ENCODE measurements at regions not wholly inside any gene's neighbourhood (a gene's known extent, or its start where the extent isn't known, plus 50 kb on each side); places are given as distances from the start of the nearest gene placed in this dataset.

DNA sequence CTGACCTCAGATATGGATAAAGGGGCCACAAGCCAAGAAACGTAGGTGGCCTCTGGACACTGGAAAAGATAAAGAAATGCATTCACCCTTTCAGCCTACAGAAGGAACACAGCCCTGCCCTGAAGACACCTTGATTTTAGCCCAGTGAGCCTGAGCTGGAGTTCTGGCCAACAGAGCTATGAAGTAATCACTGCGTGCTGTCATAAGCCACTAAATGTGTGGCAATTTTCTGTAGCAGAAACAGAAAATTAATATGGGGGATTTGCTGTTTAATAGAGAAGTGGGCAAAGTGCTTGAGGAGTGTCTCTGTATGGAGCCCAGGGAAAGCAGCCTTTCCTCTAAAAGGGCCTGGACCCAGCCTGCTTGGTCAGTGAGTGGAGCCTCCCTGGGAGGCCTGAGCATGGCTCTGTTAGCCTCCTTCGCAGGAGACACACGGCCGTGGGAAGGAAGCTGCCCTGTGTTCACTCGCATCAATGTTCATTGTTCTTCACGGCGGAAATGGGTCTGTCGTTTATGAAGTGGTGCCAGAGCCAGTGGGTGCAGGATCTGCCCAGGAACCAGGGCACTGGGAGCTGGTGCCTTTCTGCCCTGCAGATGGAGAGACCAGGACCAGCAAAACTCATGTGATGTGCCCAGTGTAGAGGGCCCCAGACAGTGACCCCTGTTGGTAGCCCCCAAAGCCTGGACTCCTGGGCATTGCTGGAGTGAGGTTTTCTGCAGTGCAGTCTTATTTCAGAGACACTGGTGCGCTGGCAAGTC, 268.9 kb downstream of the NDUFA10 start:
- H3K27ac Mint-ChIP-seq (ENCODE audit: low read depth): no peak overlapping the region

DNA sequence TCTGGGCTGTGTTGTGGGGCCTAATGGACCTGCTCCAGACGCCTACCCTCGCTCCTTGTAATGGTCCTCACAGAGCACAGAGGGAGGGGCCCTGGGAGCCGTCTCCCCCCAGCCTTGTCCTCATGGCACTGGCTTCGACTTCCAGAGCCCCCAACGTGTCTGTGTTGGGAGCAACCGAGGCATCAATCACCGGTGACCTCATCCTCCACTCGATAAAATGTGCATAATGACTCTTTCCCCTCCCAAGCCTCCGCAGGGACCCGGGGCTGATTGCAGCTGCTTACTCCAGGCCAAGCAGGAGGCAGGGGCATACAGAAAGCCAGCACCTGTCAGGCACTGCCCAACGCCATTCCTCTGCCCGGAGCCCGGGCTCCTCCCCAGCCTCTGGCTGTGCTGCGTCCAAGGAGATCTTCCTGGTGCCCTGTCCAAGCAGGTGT, 271.7 kb downstream of the NDUFA10 start:
- ATAC-seq (replicated peaks; ENCODE audit: extremely low read depth, poor library complexity, severe bottlenecking) (no peak), DNase-seq (ENCODE audit: low spot score in 2 of 2) (no peak)
- no peaks in the 10 kb centered on the region for H3K9me3 Mint-ChIP-seq
- peaks cover 24% of the 10 kb centered on the region for H3K27me3 Mint-ChIP-seq
- no peak overlapping the region for H3K27ac Mint-ChIP-seq (ENCODE audit: low read depth)
- no peaks in the 10 kb centered on the region for H3K36me3 Mint-ChIP-seq (ENCODE audit: insufficient read depth)
- no peaks in the 10 kb centered on the region for H3K4me1 Mint-ChIP-seq
- H3K4me3 Mint-ChIP-seq: no peak overlapping the region

More for the DNA sequence above, 268.9 kb downstream of the NDUFA10 start:
- Mint-ChIP-seq H3K4me1 (no peaks in the 10 kb centered on the region), H3K9me3 (no peaks in the 10 kb centered on the region), H3K36me3 (ENCODE audit: insufficient read depth) (no peaks in the 10 kb centered on the region), H3K4me3 (no peak overlapping the region), H3K27me3 (peaks cover 41% of the 10 kb centered on the region)
- no peak for ATAC-seq (replicated peaks; ENCODE audit: extremely low read depth, poor library complexity, severe bottlenecking)
- DNase-seq (ENCODE audit: low spot score in 2 of 2): no peak

DNA sequence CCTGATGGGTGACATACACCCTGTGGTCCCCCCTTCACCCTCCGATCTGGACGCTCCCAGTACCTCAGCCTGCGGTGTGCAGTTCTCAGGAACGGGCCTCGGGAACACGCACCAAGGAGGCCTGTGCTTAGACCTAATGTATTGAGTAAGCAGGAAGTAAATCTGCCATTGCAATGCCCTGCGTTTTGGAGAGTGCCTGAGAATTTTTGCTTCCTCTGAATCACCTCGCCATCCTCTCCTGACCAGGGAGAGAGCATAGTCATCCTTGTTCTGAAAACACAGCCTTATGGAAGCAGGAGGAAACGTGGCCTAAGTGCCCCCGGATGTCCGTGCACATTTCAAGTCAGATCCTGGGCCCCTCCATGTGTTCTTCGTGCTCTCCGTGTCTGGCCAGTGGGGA, 272.2 kb downstream of the NDUFA10 start:
- no peak overlapping the region for H3K4me3 Mint-ChIP-seq
- no peaks in the 10 kb centered on the region for H3K36me3 Mint-ChIP-seq (ENCODE audit: insufficient read depth)
- H3K27me3 Mint-ChIP-seq: peaks cover 21% of the 10 kb centered on the region
- DNase-seq (ENCODE audit: low spot score in 2 of 2) (no peak), ATAC-seq (replicated peaks; ENCODE audit: extremely low read depth, poor library complexity, severe bottlenecking) (no peak)
- H3K27ac Mint-ChIP-seq (ENCODE audit: low read depth): no peak overlapping the region
- no peaks in the 10 kb centered on the region for H3K9me3 Mint-ChIP-seq
- H3K4me1 Mint-ChIP-seq: no peaks in the 10 kb centered on the region

DNA sequence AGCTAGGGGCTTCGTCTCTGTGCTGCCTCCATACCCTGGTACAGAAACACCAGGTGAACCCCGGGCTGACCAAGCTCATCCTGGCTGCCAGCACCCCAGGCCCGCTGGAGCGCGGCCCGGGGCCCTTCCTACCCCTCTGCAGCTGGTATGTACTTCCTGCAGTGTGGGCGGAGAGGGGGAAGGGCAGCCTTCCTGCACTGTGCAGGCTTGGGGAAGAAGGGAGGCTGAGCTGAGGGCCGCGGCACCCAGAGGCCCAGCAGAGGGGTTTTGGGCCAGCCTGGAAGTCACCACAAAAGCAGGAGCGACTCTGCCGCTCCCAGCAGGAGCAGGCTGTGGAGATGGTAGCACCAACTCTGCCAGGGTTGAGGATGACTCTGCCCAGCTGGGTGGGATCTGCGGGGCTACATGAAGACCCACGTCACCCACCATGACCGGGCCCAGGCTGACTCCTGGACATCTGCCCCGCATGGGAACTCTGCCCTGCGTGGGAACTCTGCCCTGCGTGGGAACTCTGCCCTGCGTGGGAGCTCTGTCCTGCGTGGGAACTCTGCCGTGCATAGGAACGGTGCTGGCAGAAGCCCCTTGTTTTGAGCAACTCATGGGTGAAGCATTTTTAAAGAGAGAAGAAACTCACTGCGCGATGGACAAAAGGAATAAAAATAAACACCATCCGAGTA, 273.3 kb downstream of the NDUFA10 start:
- peaks cover 12% of the 10 kb centered on the region for H3K27me3 Mint-ChIP-seq
- DNase-seq (ENCODE audit: low spot score in 2 of 2): no peak

DNA sequence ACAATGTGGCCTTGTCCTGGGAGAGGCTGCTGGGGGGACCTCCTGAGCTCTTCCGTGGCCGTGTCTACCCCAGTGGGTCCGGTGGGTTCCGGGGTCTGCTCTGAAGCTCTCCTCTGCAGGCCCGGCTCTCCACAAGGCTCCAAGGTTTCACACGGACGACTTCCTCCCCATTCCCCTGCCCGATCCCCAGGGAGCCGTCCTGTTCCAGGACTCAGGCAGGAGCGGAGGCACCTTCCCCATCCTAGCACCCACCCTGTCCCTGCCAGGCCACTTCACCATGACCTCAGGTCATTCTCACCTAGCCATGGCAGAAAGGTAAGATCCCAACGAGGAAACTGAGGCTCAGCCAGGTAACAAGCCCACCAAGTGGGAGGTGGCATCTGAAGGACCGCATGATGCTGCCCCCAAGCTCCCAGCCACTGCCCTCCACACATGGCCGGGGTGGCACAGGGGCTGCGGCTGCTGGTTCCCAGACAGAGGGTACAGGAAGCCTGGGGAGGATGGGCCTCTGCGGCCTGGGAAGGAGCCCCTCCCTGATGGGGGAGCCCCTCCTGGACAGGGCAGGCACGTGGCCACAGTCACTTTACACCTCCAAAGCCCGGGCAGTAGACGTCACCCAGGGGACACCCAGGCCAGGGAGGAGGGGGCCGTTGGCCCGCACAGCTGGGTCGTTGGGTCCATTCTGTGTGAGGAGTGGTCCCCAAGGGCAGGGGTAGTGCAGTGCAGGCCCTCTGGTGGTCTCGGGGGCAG, 274.0 kb downstream of the NDUFA10 start:
- ATAC-seq (replicated peaks; ENCODE audit: extremely low read depth, poor library complexity, severe bottlenecking) (no peak), DNase-seq (ENCODE audit: low spot score in 2 of 2) (no peak)
- H3K9me3 Mint-ChIP-seq: no peaks in the 10 kb centered on the region
- H3K27me3 Mint-ChIP-seq: peaks cover 12% of the 10 kb centered on the region
- peaks cover 5% of the 10 kb centered on the region for H3K4me1 Mint-ChIP-seq
- no peak overlapping the region for H3K27ac Mint-ChIP-seq (ENCODE audit: low read depth)
- no peaks in the 10 kb centered on the region for H3K36me3 Mint-ChIP-seq (ENCODE audit: insufficient read depth)
- H3K4me3 Mint-ChIP-seq: no peak overlapping the region

More for the DNA sequence above, 273.3 kb downstream of the NDUFA10 start:
- Mint-ChIP-seq H3K27ac (ENCODE audit: low read depth) (no peak overlapping the region), H3K4me3 (no peak overlapping the region), H3K9me3 (no peaks in the 10 kb centered on the region), H3K36me3 (ENCODE audit: insufficient read depth) (no peaks in the 10 kb centered on the region), H3K4me1 (peaks cover 5% of the 10 kb centered on the region)
- ATAC-seq (replicated peaks; ENCODE audit: extremely low read depth, poor library complexity, severe bottlenecking): no peak

DNA sequence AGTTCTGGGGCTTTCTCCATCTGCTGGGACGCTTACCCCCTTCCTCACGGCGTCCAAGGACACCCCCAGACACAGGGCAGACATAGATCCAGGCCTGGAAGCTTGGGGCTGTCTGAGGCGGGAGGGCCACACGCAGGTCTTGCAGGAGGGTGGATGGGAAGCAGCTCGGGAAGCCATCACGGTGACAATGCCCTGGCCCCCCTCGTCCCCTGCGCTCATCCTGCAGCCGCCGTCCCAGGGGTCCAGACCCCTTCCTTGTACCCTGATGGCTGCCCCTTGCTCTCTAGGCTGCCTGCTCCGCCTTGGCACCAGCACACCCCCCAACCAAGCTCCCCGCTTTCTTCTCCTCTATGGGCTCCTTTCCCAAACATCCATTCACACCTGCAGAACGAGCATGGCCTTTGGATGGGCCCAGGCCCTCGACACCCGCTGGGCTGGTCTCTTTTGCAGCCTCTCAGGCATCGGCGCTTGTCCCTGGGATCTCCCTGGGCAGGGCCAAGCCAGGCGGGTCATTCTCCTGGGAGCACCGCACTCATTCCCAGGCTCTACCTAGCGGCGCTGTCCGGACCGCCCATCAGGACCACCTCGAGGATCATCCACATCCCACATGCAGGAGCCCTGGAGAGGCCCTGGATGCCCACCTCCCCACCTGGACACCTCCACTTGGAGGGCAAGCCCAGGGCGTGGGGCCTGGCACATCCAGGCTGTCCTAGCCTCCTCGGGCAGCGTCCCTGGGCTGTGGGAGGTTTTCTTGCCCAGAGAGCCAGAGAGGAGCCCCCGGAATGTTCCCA, 274.9 kb downstream of the NDUFA10 start:
- no peak overlapping the region for H3K4me3 Mint-ChIP-seq
- no peak for ATAC-seq (replicated peaks; ENCODE audit: extremely low read depth, poor library complexity, severe bottlenecking)
- no peaks in the 10 kb centered on the region for H3K9me3 Mint-ChIP-seq
- H3K27ac Mint-ChIP-seq (ENCODE audit: low read depth): no peak overlapping the region
- H3K27me3 Mint-ChIP-seq: peaks cover 12% of the 10 kb centered on the region
- peaks cover 5% of the 10 kb centered on the region for H3K4me1 Mint-ChIP-seq
- no peaks in the 10 kb centered on the region for H3K36me3 Mint-ChIP-seq (ENCODE audit: insufficient read depth)
- DNase-seq (ENCODE audit: low spot score in 2 of 2): no peak

DNA sequence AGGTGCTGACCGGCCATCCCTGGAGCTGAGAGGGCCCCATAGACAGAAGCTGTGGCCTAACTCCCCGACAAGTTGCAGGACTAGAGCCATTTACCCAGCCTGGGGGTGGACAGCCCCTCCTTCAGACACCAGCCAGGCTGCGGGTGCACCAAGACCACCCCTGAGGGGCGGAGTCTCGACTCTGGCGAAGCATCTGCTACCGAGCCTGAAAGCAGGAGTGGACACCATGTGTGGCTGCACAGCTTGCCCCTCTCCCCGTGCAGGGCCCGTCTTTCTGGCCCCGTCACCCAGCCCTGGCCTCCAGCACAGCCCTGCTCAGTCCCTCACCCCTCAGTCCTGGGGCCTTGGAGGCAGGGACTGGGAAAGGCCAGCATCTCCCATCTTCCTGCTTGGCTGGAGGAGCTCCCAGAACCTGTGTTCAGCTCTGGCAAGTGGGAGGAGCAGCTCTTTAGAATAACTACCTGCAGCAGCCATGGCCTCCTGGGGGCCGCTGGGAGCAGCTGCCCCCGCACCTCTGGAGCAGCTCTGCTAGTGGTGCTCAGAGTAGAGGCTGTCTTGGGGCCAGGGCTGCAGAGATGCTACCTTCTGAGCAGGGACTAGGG, 275.8 kb downstream of the NDUFA10 start:
- Mint-ChIP-seq H3K9me3 (no peaks in the 10 kb centered on the region), H3K27ac (ENCODE audit: low read depth) (no peak overlapping the region), H3K27me3 (peaks cover 12% of the 10 kb centered on the region), H3K36me3 (ENCODE audit: insufficient read depth) (no peaks in the 10 kb centered on the region), H3K4me1 (peaks cover 5% of the 10 kb centered on the region), H3K4me3 (no peak overlapping the region)
- DNase-seq (ENCODE audit: low spot score in 2 of 2) (no peak), ATAC-seq (replicated peaks; ENCODE audit: extremely low read depth, poor library complexity, severe bottlenecking) (no peak)

DNA sequence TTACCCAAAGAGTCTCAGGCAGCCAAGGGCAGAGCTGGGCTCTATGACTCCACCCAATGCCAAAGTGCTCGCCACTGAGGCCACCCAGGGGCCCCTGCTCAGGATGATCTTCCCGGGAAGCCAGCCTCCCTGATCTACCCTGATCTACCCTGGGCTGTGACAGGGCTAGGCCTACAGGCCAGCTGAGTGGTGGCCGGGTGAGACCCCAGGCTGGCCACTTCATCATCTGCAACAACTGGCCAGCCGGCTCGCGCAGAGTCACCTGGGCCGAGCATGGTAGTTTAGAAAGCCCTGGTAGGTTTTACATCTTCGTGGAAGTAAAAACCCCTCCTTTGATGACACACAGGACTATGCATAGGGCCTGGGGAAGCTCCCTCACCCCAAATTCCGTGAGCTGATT, 276.3 kb downstream of the NDUFA10 start:
- H3K4me3 Mint-ChIP-seq: no peak overlapping the region
- H3K27me3 Mint-ChIP-seq: peaks cover 6% of the 10 kb centered on the region
- no peak for DNase-seq (ENCODE audit: low spot score in 2 of 2)
- peaks cover 5% of the 10 kb centered on the region for H3K4me1 Mint-ChIP-seq
- no peak for ATAC-seq (replicated peaks; ENCODE audit: extremely low read depth, poor library complexity, severe bottlenecking)
- no peaks in the 10 kb centered on the region for H3K36me3 Mint-ChIP-seq (ENCODE audit: insufficient read depth)
- H3K9me3 Mint-ChIP-seq: no peaks in the 10 kb centered on the region
- no peak overlapping the region for H3K27ac Mint-ChIP-seq (ENCODE audit: low read depth)

DNA sequence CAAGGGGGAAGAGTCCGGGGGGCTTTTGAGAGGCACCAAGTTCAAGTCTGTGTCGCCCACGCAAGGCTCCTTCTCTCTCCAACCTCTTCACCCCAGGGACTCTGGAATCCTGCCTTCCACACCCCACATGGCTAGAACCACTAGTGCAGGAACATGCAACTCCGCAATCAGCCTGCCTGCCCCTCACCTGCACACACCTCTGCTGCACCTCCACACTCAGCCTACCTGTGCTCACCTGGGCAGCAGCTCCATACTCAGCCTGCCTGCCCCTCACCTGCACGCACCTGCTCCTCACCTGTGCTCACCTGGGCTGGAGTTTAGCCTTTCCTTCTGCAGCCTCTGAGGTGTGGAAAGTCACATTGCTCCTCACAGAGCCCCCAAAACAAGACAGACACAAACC, 277.4 kb downstream of the NDUFA10 start:
- Mint-ChIP-seq H3K4me1 (peaks cover 5% of the 10 kb centered on the region), H3K9me3 (no peaks in the 10 kb centered on the region), H3K27me3 (no peaks in the 10 kb centered on the region), H3K27ac (ENCODE audit: low read depth) (no peak overlapping the region), H3K36me3 (ENCODE audit: insufficient read depth) (no peaks in the 10 kb centered on the region), H3K4me3 (no peak overlapping the region)
- ATAC-seq (replicated peaks; ENCODE audit: extremely low read depth, poor library complexity, severe bottlenecking) (no peak), DNase-seq (ENCODE audit: low spot score in 2 of 2) (no peak)

DNA sequence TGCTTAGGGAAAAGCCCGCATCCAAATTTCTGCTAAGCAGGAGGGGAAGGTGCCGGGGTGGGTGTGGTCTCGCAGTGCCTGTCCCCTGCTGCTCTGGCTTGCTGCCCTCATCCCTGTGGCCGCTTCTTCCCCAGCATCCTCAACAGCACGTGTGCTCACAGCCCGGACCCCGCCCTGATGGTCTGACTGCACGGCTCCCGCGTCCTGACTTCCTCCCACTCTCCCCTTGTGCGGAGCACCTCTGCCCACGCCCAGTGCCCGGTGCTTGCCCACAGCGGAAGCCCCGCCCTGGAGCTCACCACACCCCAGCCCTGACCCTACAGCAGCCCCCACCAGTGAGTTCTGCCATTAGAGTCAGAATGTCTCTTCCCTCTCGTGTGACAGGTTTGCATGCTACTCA, 277.9 kb downstream of the NDUFA10 start:
- no peaks in the 10 kb centered on the region for H3K27me3 Mint-ChIP-seq
- no peaks in the 10 kb centered on the region for H3K9me3 Mint-ChIP-seq
- ATAC-seq (replicated peaks; ENCODE audit: extremely low read depth, poor library complexity, severe bottlenecking): no peak
- H3K36me3 Mint-ChIP-seq (ENCODE audit: insufficient read depth): no peaks in the 10 kb centered on the region
- H3K4me1 Mint-ChIP-seq: peaks cover 5% of the 10 kb centered on the region
- no peak for DNase-seq (ENCODE audit: low spot score in 2 of 2)
- H3K27ac Mint-ChIP-seq (ENCODE audit: low read depth): no peak overlapping the region
- no peak overlapping the region for H3K4me3 Mint-ChIP-seq

DNA sequence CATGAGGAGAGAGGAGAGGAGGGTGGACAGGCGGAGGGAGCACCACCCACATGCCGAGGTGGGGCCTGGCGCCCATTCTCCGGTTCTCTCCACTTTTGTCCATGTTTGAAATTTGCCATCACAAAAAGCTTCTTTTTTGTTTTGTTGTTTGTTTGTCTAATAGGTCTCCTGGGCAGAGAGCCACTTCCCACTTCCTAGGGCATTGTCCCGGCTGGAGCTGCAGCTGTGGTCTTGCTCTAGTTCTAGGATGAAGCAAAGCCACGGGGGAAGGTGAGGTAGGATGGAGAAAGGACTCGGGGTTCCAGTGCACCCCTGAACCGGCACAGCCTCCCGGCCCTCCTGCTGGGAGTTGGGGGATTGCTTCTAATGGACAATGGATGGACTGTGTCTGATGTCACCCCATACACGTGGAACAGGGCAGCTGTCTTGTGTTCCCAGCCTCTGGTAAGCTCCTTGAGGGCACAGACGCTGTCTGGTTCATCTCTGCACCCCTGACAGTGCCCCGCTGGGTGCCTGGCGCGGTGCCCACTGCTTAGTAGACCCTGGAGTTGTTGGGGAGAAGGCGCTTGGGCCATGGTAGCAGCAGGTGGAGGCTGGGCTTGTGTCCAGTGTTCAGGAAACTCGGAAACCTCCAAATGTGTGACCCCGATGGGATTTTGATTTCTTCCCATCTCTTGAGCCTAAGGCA, 278.4 kb downstream of the NDUFA10 start:
- Mint-ChIP-seq H3K9me3 (no peaks in the 10 kb centered on the region), H3K27me3 (no peaks in the 10 kb centered on the region), H3K4me1 (peaks cover 5% of the 10 kb centered on the region), H3K27ac (ENCODE audit: low read depth) (no peak overlapping the region), H3K4me3 (no peak overlapping the region), H3K36me3 (ENCODE audit: insufficient read depth) (no peaks in the 10 kb centered on the region)
- ATAC-seq (replicated peaks; ENCODE audit: extremely low read depth, poor library complexity, severe bottlenecking): no peak
- DNase-seq (ENCODE audit: low spot score in 2 of 2): no peak

Data from central memory CD8-positive, alpha-beta T cell (primary cell).